DMS 273 treated with DMSO at 0.1 percent for 48 hours (cell line): ENCODE measurements at regions not wholly inside any gene's neighbourhood (a gene's known extent, or its start where the extent isn't known, plus 50 kb on each side); places are given as distances from the start of the nearest gene placed in this dataset.
"Not testable (repeated sequence)": the region's sequence is repeated elsewhere in the genome, so short reads cannot be mapped to it uniquely, and the experiment has no call there.

ENCODE experiments used
- DNase-seq: peaks from one replicate; lab custom pipeline; 2025; lab: John Stamatoyannopoulos, UW

- no peak for DNase-seq
Measured at GRCh38 chr3:26369133-26369532, 253.4 kb upstream of the LRRC3B start.

GRCh38 chr3:26375843-26376530 lies 246.6 kb upstream of the LRRC3B start:
- no peak for DNase-seq

GRCh38 chr3:26381411-26381810 lies 241.2 kb upstream of the LRRC3B start:
- DNase-seq: no peak

GRCh38 chr3:26406636-26407035 lies 215.9 kb upstream of the LRRC3B start:
- DNase-seq: no peak

- DNase-seq: no peak
Measured at GRCh38 chr3:26418553-26418952, 204.0 kb upstream of the LRRC3B start.

- DNase-seq: no peak
Measured at GRCh38 chr3:26422415-26422814, 200.2 kb upstream of the LRRC3B start.

GRCh38 chr3:26425076-26425475 lies 197.5 kb upstream of the LRRC3B start:
- no peak for DNase-seq

- DNase-seq: no peak
Measured at GRCh38 chr3:26428992-26429391, 193.6 kb upstream of the LRRC3B start.

- no peak for DNase-seq
Measured at GRCh38 chr3:26437678-26438077, 184.9 kb upstream of the LRRC3B start.

GRCh38 chr3:26438325-26438940 lies 184.1 kb upstream of the LRRC3B start:
- DNase-seq: no peak

- peak; percentile 6 for DNase-seq
Measured at GRCh38 chr3:26438981-26439884, 183.3 kb upstream of the LRRC3B start.

GRCh38 chr3:26449996-26450395 lies 172.6 kb upstream of the LRRC3B start:
- DNase-seq: no peak

GRCh38 chr3:26452363-26452762 lies 170.2 kb upstream of the LRRC3B start:
- DNase-seq: no peak

- DNase-seq: no peak
Measured at GRCh38 chr3:26460985-26461384, 161.6 kb upstream of the LRRC3B start.

GRCh38 chr3:26472345-26472744 lies 150.2 kb upstream of the LRRC3B start:
- DNase-seq: no peak

GRCh38 chr3:26474706-26475105 lies 147.9 kb upstream of the LRRC3B start:
- DNase-seq: no peak

GRCh38 chr3:26480377-26480776 lies 142.2 kb upstream of the LRRC3B start:
- DNase-seq: no peak

GRCh38 chr3:26484140-26484539 lies 138.4 kb upstream of the LRRC3B start:
- DNase-seq: no peak

GRCh38 chr3:26498271-26498670 lies 124.3 kb upstream of the LRRC3B start:
- no peak for DNase-seq

- no peak for DNase-seq
Measured at GRCh38 chr3:26505399-26505798, 117.2 kb upstream of the LRRC3B start.

- DNase-seq: not testable (repeated sequence)
Measured at GRCh38 chr3:26514445-26515029, 108.0 kb upstream of the LRRC3B start.

GRCh38 chr3:26515351-26515750 lies 107.2 kb upstream of the LRRC3B start:
- DNase-seq: no peak

- no peak for DNase-seq
Measured at GRCh38 chr3:26521261-26521660, 101.3 kb upstream of the LRRC3B start.
